ENCODE measurements at regions not wholly inside any gene's neighbourhood (a gene's known extent, or its start where the extent isn't known, plus 50 kb on each side); places are given as distances from the start of the nearest gene placed in this dataset.
A peak's percentile ranks its signal among the peaks of the same experiment; 100 is the strongest.

- Histone ChIP-seq H2BK5ac (ENCODE audit: low read depth, low read length) (peak overlapping the region; percentile 86; the same call in 1 of the 2 replicates), H3K79me1 (ENCODE audit: low read depth, low read length) (no peaks in the 10 kb centered on the region), H4K5ac (ENCODE audit: insufficient read length, low read depth, low read length) (peak overlapping the region; percentile 64), H2BK12ac (ENCODE audit: low read depth, low read length) (peak overlapping the region; percentile 82), H3K23me2 (ENCODE audit: low read depth, low read length) (no peaks in the 10 kb centered on the region), H3K56ac (replicated peaks; ENCODE audit: insufficient read length, low read depth, low read length) (no peak overlapping the region), H3K4me3 (ENCODE audit: extremely low read depth in 1 of 4, insufficient read depth in 2 of 4, low read depth in 3 of 4, low read length in 4 of 4) (peak overlapping the region in 1 of 4 experiments; percentile 21; a peak in 1 of 8 replicates), H3K4ac (replicated peaks; ENCODE audit: insufficient read length, low read depth, low read length) (no peak overlapping the region), H2BK15ac (ENCODE audit: low read length) (no peak overlapping the region), H3K18ac (ENCODE audit: extremely low read depth, low read length) (0 out of 2 replicates have a peak overlapping the region, but pooled peaks have one; percentile 51), H3K23ac (ENCODE audit: insufficient read length) (no peak overlapping the region), H4K20me1 (replicated peaks in 1 of 2; ENCODE audit: control insufficient read depth in 1 of 2, insufficient read depth in 2 of 2, low read length in 2 of 2) (no peaks in the 10 kb centered on the region), H3K4me2 (ENCODE audit: insufficient read depth in 1 of 2, low read depth in 2 of 2, low read length in 2 of 2) (peak overlapping the region; percentile 41 to 69), H2BK120ac (replicated peaks; ENCODE audit: low read depth, low read length) (peak overlapping the region; percentile 4), H3K4me1 (replicated peaks in 1 of 4; ENCODE audit: control insufficient read depth in 3 of 4, insufficient read depth in 4 of 4, low read length in 3 of 4) (peaks cover 0 to 26% (median 12%) of the 10 kb centered on the region in 4 experiments; a peak in 4 of 7 replicates), H3K9ac (replicated peaks in 1 of 4; ENCODE audit: extremely low read depth in 1 of 4, low read depth in 3 of 4, low read length in 3 of 4) (peak overlapping the region in 1 of 4 experiments; percentile 14; a peak in 1 of 7 replicates), H3K27me3 (replicated peaks in 1 of 4; ENCODE audit: control insufficient read depth in 3 of 4, extremely low read depth in 1 of 4, insufficient read depth in 3 of 4, low read length in 3 of 4) (no peaks in the 10 kb centered on the region), H3K36me3 (ENCODE audit: control insufficient read depth in 2 of 4, insufficient read depth in 4 of 4, low read length in 3 of 4) (no peaks in the 10 kb centered on the region), H2AFZ (ENCODE audit: low read length) (no peak overlapping the region), H4K91ac (replicated peaks; ENCODE audit: insufficient read length, low read length) (no peak overlapping the region), H3K14ac (ENCODE audit: insufficient read length) (no peak overlapping the region), H3K27ac (ENCODE audit: low read depth, low read length) (peak overlapping the region; percentile 64; the same call in 1 of the 2 replicates), H3K79me2 (ENCODE audit: control insufficient read depth in 1 of 2, insufficient read depth in 2 of 2, low read length in 2 of 2) (no peaks in the 10 kb centered on the region), H2AK5ac (ENCODE audit: low read depth, low read length) (peak overlapping the region; percentile 88; the same call in 1 of the 2 replicates), H3K9me3 (ENCODE audit: insufficient read depth in 2 of 2, low read depth in 1 of 2, low read length in 1 of 2) (no peaks in the 10 kb centered on the region), H4K8ac (ENCODE audit: extremely low read depth, insufficient read depth, low read length) (no peak overlapping the region), H2BK20ac (ENCODE audit: low read length) (peak overlapping the region; percentile 86; the same call in 1 of the 2 replicates)
- ChIA-PET POLR2A (ENCODE audit: partially characterized antibody) (interaction anchor here (0.6 to 1.3 kb wide), 2 partner anchors 11 to 37 kb away, joined by 3 to 7 read pairs; no protein-coding TSS in a partner anchor), CTCF (ENCODE audit: partially characterized antibody) (interaction anchor here (0.6 kb wide), 1 partner anchor 661 kb away, joined by 3 read pairs; no protein-coding TSS in a partner anchor)
- peak; percentile 88 for FAIRE-seq
- peak in 1 of 2 experiments; percentile 7 for DNase-seq (ENCODE audit: low read depth in 1 of 2, low spot score in 2 of 2)
- 33% methylated on average over 3 of the region's 3 CpGs; no CpG with 5 or more reads in 1 of the 2 experiments for WGBS, 2 experiments (ENCODE audit: extremely low coverage in 1 of 2, insufficient coverage in 1 of 2, insufficient read length in 1 of 2, insufficient replicate concordance in 2 of 2, low coverage in 1 of 2, low lambda C conversion rate in 2 of 2, missing lambda C conversion rate in 1 of 2)
- TF ChIP-seq BCL11A (IDR thresholded peaks at IDR 0.05; ENCODE audit: low read depth in 2 of 2, low read length in 2 of 2) (peak in 1 of 2 experiments; percentile 26), TEAD4 (IDR thresholded peaks at IDR 0.05; ENCODE audit: low read depth, low read length) (peak; percentile 97), EP300 (IDR thresholded peaks at IDR 0.05; ENCODE audit: borderline replicate concordance in 1 of 2, low read depth in 2 of 2, low read length in 2 of 2) (peak in 1 of 2 experiments; percentile 33; a peak in 1 of 3 replicates), SIX5 (IDR thresholded peaks at IDR 0.05; ENCODE audit: low read depth, low read length) (no peak), TCF12 (IDR thresholded peaks at IDR 0.05; ENCODE audit: low read depth, low read length) (peak; percentile 78; the same call in 1 of the 2 replicates), KDM4A (IDR thresholded peaks at IDR 0.05; ENCODE audit: low read depth, low read length, severe bottlenecking) (no peak)
These were observed 451.4 kb upstream of the ADGRL2 start for GRCh38 chr1:81349194-81349965.

All from H1 (cell line).